MM.1S (cell line): ENCODE measurements at regions not wholly inside any gene's neighbourhood (a gene's known extent, or its start where the extent isn't known, plus 50 kb on each side); places are given as distances from the start of the nearest gene placed in this dataset.

Experiments
- EZH2phosphoT487 ChIP-seq: fragments of 300-600 bp; sonication (generic); IDR thresholded peaks from 2 replicates; pipeline ENCODE4 v1.6.1; 2018; ENCODE audit warnings: antibody characterized with exemption, low read length
- TF ChIP-seq, protein P1 (sequence below): fragments of 300-600 bp; sonication (generic); IDR thresholded peaks from 2 replicates; pipeline ENCODE4 v1.5.1; 2016; ENCODE audit warnings: antibody characterized with exemption, low read length, mixed read lengths

DNA sequence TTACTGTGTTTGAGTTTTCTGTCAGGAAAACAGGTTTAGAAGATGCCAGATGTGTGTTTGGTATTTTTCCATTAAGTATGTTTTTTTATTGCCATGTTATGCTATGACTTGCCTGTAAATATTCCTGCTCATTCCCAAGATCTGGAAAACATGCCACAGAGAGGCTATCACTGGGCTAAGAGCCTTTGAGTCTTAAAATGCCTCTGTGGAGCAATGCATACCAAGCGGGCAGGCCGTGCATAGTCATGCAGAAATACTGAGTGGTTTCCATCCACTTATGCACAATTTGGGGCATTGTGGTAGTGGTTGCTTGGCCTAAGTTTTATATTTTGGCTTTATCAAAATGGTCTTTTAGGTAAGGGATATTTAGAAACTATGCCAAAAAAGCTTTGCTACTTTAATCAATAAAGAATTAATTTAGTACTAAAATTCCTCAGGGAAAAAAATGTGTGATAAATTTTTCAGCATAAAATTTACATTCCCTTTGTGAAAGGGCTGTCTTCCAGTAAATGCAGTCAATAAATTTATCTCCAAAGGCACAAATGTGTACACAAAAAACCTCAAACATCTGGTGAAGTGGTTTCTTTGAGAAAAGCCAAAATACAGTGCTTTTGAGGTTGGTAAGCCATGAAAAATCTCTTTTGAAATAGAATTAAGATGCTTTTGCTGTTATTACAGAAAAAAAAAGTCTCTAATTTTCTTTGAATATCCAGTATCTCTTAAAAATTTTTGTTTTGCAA, 341.3 kb upstream of the FBXO33 start:
- TF ChIP-seq, protein P1, sequence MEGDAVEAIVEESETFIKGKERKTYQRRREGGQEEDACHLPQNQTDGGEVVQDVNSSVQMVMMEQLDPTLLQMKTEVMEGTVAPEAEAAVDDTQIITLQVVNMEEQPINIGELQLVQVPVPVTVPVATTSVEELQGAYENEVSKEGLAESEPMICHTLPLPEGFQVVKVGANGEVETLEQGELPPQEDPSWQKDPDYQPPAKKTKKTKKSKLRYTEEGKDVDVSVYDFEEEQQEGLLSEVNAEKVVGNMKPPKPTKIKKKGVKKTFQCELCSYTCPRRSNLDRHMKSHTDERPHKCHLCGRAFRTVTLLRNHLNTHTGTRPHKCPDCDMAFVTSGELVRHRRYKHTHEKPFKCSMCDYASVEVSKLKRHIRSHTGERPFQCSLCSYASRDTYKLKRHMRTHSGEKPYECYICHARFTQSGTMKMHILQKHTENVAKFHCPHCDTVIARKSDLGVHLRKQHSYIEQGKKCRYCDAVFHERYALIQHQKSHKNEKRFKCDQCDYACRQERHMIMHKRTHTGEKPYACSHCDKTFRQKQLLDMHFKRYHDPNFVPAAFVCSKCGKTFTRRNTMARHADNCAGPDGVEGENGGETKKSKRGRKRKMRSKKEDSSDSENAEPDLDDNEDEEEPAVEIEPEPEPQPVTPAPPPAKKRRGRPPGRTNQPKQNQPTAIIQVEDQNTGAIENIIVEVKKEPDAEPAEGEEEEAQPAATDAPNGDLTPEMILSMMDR: no peak
- TF ChIP-seq EZH2phosphoT487: no peak
